Dendritic cell treated with granulocyte-macrophage colony-stimulating factor and Interleukin-4, amounts not matched to agents 40 ng/mL and 50 ng/mL, for 4 days (primary cell): ENCODE measurements at regions not wholly inside any gene's neighbourhood (a gene's known extent, or its start where the extent isn't known, plus 50 kb on each side); places are given as distances from the start of the nearest gene placed in this dataset.
"Not testable (repeated sequence)": the region's sequence is repeated elsewhere in the genome, so short reads cannot be mapped to it uniquely, and the experiment has no call there.

Experiments used
- H3K27ac Mint-ChIP-seq: one replicate; pipeline ENCODE4 v1.8.0; 2022; ENCODE audit warnings: mild to moderate bottlenecking, mixed read lengths
- H3K27me3 Mint-ChIP-seq: one replicate; pipeline ENCODE4 v1.8.0; 2022; ENCODE audit warnings: mild to moderate bottlenecking, mixed read lengths
- H3K36me3 Mint-ChIP-seq: one replicate; pipeline ENCODE4 v1.8.0; 2022; ENCODE audit warnings: low read depth, mixed read lengths
- H3K4me1 Mint-ChIP-seq: one replicate; pipeline ENCODE4 v1.8.0; 2022; ENCODE audit warnings: low read depth, mixed read lengths
- H3K4me3 Mint-ChIP-seq: one replicate; pipeline ENCODE4 v1.8.0; 2022; ENCODE audit warnings: mild to moderate bottlenecking, moderate library complexity, mixed read lengths
- H3K9me3 Mint-ChIP-seq: one replicate; pipeline ENCODE4 v1.8.0; 2022; ENCODE audit warnings: mixed read lengths
- intact Hi-C: fragments of 100-400 bp; cut with micrococcal nuclease; formaldehyde crosslinking; loops from one replicate; pipeline ENCODE4 v1.15.0; 2022

- Mint-ChIP-seq H3K36me3 (no peaks in the 10 kb centered on the region), H3K27ac (no peak overlapping the region), H3K4me3 (no peak overlapping the region), H3K27me3 (no peaks in the 10 kb centered on the region), H3K4me1 (no peaks in the 10 kb centered on the region), H3K9me3 (no peaks in the 10 kb centered on the region)
- intact Hi-C loops = no loop called here
Observed at GRCh38 chr18:1012775-1013174, 108.1 kb downstream of the ADCYAP1 start.

GRCh38 chr18:1013951-1014350, 109.3 kb downstream of the ADCYAP1 start:
- H3K36me3 Mint-ChIP-seq = no peaks in the 10 kb centered on the region
- no peak overlapping the region for H3K27ac Mint-ChIP-seq
- H3K27me3 Mint-ChIP-seq = no peaks in the 10 kb centered on the region
- H3K4me3 Mint-ChIP-seq = no peak overlapping the region
- no peaks in the 10 kb centered on the region for H3K9me3 Mint-ChIP-seq
- H3K4me1 Mint-ChIP-seq = no peaks in the 10 kb centered on the region
- intact Hi-C loops = no loop called here

- Mint-ChIP-seq H3K4me1 (no peaks in the 10 kb centered on the region), H3K4me3 (no peak overlapping the region), H3K9me3 (no peaks in the 10 kb centered on the region), H3K36me3 (no peaks in the 10 kb centered on the region), H3K27ac (no peak overlapping the region), H3K27me3 (no peaks in the 10 kb centered on the region)
- intact Hi-C loops = no loop called here
Observed at GRCh38 chr18:1014509-1014908, 109.8 kb downstream of the ADCYAP1 start.

- intact Hi-C loops = no loop called here
- Mint-ChIP-seq H3K4me1 (no peaks in the 10 kb centered on the region), H3K27ac (no peak overlapping the region), H3K27me3 (no peaks in the 10 kb centered on the region), H3K4me3 (no peak overlapping the region), H3K36me3 (no peaks in the 10 kb centered on the region), H3K9me3 (no peaks in the 10 kb centered on the region)
Observed at GRCh38 chr18:1014951-1015624, 110.4 kb downstream of the ADCYAP1 start.

- Mint-ChIP-seq H3K4me3 (no peak overlapping the region), H3K27me3 (no peaks in the 10 kb centered on the region)
Observed at GRCh38 chr18:1015777-1016176, 111.1 kb downstream of the ADCYAP1 start.

GRCh38 chr18:1017227-1018058, 112.8 kb downstream of the ADCYAP1 start:
- no peaks in the 10 kb centered on the region for H3K27me3 Mint-ChIP-seq
- H3K27ac Mint-ChIP-seq = no peak overlapping the region
- no peak overlapping the region for H3K4me3 Mint-ChIP-seq
- H3K9me3 Mint-ChIP-seq = no peaks in the 10 kb centered on the region
- no peaks in the 10 kb centered on the region for H3K4me1 Mint-ChIP-seq
- intact Hi-C loops = no loop called here
- no peaks in the 10 kb centered on the region for H3K36me3 Mint-ChIP-seq

More at GRCh38 chr18:1015777-1016176, 111.1 kb downstream of the ADCYAP1 start:
- no peak overlapping the region for H3K27ac Mint-ChIP-seq
- intact Hi-C loops = no loop called here
- no peaks in the 10 kb centered on the region for H3K36me3 Mint-ChIP-seq
- H3K9me3 Mint-ChIP-seq = no peaks in the 10 kb centered on the region
- no peaks in the 10 kb centered on the region for H3K4me1 Mint-ChIP-seq

- H3K4me3 Mint-ChIP-seq = no peak overlapping the region
- intact Hi-C loops = no loop called here
- H3K27ac Mint-ChIP-seq = no peak overlapping the region
- no peaks in the 10 kb centered on the region for H3K36me3 Mint-ChIP-seq
- no peaks in the 10 kb centered on the region for H3K27me3 Mint-ChIP-seq
- H3K9me3 Mint-ChIP-seq = no peaks in the 10 kb centered on the region
- no peaks in the 10 kb centered on the region for H3K4me1 Mint-ChIP-seq
Observed at GRCh38 chr18:1018181-1018681, 113.6 kb downstream of the ADCYAP1 start.

GRCh38 chr18:1019191-1019590, 114.5 kb downstream of the ADCYAP1 start:
- H3K4me3 Mint-ChIP-seq = no peak overlapping the region
- H3K36me3 Mint-ChIP-seq = no peaks in the 10 kb centered on the region
- no peaks in the 10 kb centered on the region for H3K9me3 Mint-ChIP-seq
- H3K27me3 Mint-ChIP-seq = no peaks in the 10 kb centered on the region
- intact Hi-C loops = no loop called here
- H3K27ac Mint-ChIP-seq = no peak overlapping the region
- no peaks in the 10 kb centered on the region for H3K4me1 Mint-ChIP-seq

GRCh38 chr18:1020731-1021344, 116.2 kb downstream of the ADCYAP1 start:
- no peaks in the 10 kb centered on the region for H3K27me3 Mint-ChIP-seq
- intact Hi-C loops = no loop called here
- H3K36me3 Mint-ChIP-seq = no peaks in the 10 kb centered on the region
- H3K27ac Mint-ChIP-seq = no peak overlapping the region
- no peaks in the 10 kb centered on the region for H3K9me3 Mint-ChIP-seq
- no peak overlapping the region for H3K4me3 Mint-ChIP-seq
- no peaks in the 10 kb centered on the region for H3K4me1 Mint-ChIP-seq

- Mint-ChIP-seq H3K36me3 (no peaks in the 10 kb centered on the region), H3K4me1 (no peaks in the 10 kb centered on the region), H3K27ac (no peak overlapping the region), H3K9me3 (peaks cover 15% of the 10 kb centered on the region), H3K27me3 (no peaks in the 10 kb centered on the region), H3K4me3 (no peak overlapping the region)
- intact Hi-C loops = no loop called here
Observed at GRCh38 chr18:1026930-1027329, 122.3 kb downstream of the ADCYAP1 start.

GRCh38 chr18:1033092-1033491, 128.4 kb downstream of the ADCYAP1 start:
- H3K27ac Mint-ChIP-seq, intact Hi-C loops, H3K4me3 Mint-ChIP-seq: not testable (repeated sequence)

GRCh38 chr18:1034971-1035370, 130.3 kb downstream of the ADCYAP1 start:
- no peak overlapping the region for H3K4me3 Mint-ChIP-seq
- intact Hi-C loops = no loop called here
- H3K9me3 Mint-ChIP-seq = peaks cover 50% of the 10 kb centered on the region
- no peak overlapping the region for H3K27ac Mint-ChIP-seq
- no peaks in the 10 kb centered on the region for H3K36me3 Mint-ChIP-seq
- no peaks in the 10 kb centered on the region for H3K4me1 Mint-ChIP-seq
- no peaks in the 10 kb centered on the region for H3K27me3 Mint-ChIP-seq

More at GRCh38 chr18:1033092-1033491, 128.4 kb downstream of the ADCYAP1 start:
- peaks cover 38% of the 10 kb centered on the region for H3K9me3 Mint-ChIP-seq
- H3K27me3 Mint-ChIP-seq, H3K36me3 Mint-ChIP-seq, H3K4me1 Mint-ChIP-seq: not testable (repeated sequence)

- Mint-ChIP-seq H3K27ac (no peak overlapping the region), H3K4me3 (no peak overlapping the region), H3K4me1 (no peaks in the 10 kb centered on the region), H3K27me3 (no peaks in the 10 kb centered on the region), H3K9me3 (peaks cover 42% of the 10 kb centered on the region), H3K36me3 (no peaks in the 10 kb centered on the region)
- intact Hi-C loops = no loop called here
Observed at GRCh38 chr18:1036926-1037325, 132.3 kb downstream of the ADCYAP1 start.

GRCh38 chr18:1037776-1038175, 133.1 kb downstream of the ADCYAP1 start:
- H3K4me1 Mint-ChIP-seq = no peaks in the 10 kb centered on the region
- no peaks in the 10 kb centered on the region for H3K27me3 Mint-ChIP-seq
- H3K27ac Mint-ChIP-seq = no peak overlapping the region
- H3K4me3 Mint-ChIP-seq = no peak overlapping the region
- H3K36me3 Mint-ChIP-seq = no peaks in the 10 kb centered on the region
- intact Hi-C loops = no loop called here
- peaks cover 34% of the 10 kb centered on the region for H3K9me3 Mint-ChIP-seq
